ENCODE measurements at regions not wholly inside any gene's neighbourhood (a gene's known extent, or its start where the extent isn't known, plus 50 kb on each side); places are given as distances from the start of the nearest gene placed in this dataset.

DNA sequence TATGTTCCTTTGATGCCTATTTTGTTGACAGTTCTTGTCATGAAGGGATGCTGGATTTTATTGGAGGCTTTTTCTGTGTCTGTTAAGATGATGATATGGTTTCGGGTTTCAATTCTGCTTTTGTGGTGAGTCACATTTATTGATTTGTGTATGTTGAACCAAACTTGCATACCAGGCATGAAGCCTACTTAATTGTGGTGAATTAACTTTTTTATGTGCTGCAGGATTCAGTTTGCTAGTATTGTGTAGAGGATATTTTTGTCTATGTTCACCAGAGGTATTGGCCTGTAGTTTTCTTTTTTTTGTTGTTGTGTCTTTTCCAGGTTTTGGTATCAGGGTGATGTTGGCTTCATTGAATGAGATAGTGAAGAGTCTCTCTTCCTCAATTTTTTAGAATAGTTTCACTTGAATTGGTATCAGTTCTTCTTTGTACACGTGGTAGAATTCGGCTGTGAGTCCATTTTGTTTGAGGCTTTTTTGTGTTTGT is 345.9 kb downstream of the KIF20B start:
- TF ChIP-seq, protein P1, sequence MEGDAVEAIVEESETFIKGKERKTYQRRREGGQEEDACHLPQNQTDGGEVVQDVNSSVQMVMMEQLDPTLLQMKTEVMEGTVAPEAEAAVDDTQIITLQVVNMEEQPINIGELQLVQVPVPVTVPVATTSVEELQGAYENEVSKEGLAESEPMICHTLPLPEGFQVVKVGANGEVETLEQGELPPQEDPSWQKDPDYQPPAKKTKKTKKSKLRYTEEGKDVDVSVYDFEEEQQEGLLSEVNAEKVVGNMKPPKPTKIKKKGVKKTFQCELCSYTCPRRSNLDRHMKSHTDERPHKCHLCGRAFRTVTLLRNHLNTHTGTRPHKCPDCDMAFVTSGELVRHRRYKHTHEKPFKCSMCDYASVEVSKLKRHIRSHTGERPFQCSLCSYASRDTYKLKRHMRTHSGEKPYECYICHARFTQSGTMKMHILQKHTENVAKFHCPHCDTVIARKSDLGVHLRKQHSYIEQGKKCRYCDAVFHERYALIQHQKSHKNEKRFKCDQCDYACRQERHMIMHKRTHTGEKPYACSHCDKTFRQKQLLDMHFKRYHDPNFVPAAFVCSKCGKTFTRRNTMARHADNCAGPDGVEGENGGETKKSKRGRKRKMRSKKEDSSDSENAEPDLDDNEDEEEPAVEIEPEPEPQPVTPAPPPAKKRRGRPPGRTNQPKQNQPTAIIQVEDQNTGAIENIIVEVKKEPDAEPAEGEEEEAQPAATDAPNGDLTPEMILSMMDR (IDR thresholded peaks at IDR 0.05): no peak
- TF ChIP-seq POLR2AphosphoS5 (IDR thresholded peaks at IDR 0.05) (no peak), POLR2A (IDR thresholded peaks at IDR 0.05) (no peak)
